ENCODE measurements at regions not wholly inside any gene's neighbourhood (a gene's known extent, or its start where the extent isn't known, plus 50 kb on each side); places are given as distances from the start of the nearest gene placed in this dataset.

- 26% methylated on average over 1 of the region's 1 CpG for WGBS
- DNase-seq (ENCODE audit: low spot score), result no peak
- Histone ChIP-seq H3K4me1 (ENCODE audit: control insufficient read depth in 4 of 4, insufficient read depth in 4 of 4, low read length in 3 of 4) (no peaks in the 10 kb centered on the region), H3K36me3 (ENCODE audit: control insufficient read depth in 4 of 4, insufficient read depth in 3 of 4, low read depth in 1 of 4, low read length in 3 of 4) (no peaks in the 10 kb centered on the region), H3K9me3 (ENCODE audit: control insufficient read depth in 4 of 4, low read length in 3 of 4) (no peaks in the 10 kb centered on the region), H3K4me3 (ENCODE audit: low read depth in 1 of 3, low read length in 3 of 3) (no peak overlapping the region), H3K27ac (ENCODE audit: low read depth in 1 of 2, low read length in 2 of 2) (no peak overlapping the region), H3K27me3 (ENCODE audit: control insufficient read depth in 4 of 4, insufficient read depth in 4 of 4, low read length in 3 of 4) (no peaks in the 10 kb centered on the region), H3K9ac (ENCODE audit: low read depth in 1 of 2, low read length in 2 of 2) (no peak overlapping the region)
- no peak for TF ChIP-seq FOXA1 (IDR thresholded peaks at IDR 0.05)
- TF ChIP-seq ZBTB33 (IDR thresholded peaks at IDR 0.05), result no peak
- no peak for TF ChIP-seq JUND (IDR thresholded peaks at IDR 0.05)
- no peak for TF ChIP-seq YY1 (IDR thresholded peaks at IDR 0.05)
Observed at GRCh38 chr4:46594661-46595060, 204.7 kb upstream of the GABRA2 start.

GRCh38 chr4:46586566-46586965 is 196.6 kb upstream of the GABRA2 start:
- Histone ChIP-seq H3K4me3 (ENCODE audit: low read depth in 1 of 3, low read length in 3 of 3) (no peak overlapping the region), H3K9me3 (ENCODE audit: control insufficient read depth in 4 of 4, low read length in 3 of 4) (no peaks in the 10 kb centered on the region), H3K36me3 (ENCODE audit: control insufficient read depth in 4 of 4, insufficient read depth in 3 of 4, low read depth in 1 of 4, low read length in 3 of 4) (no peaks in the 10 kb centered on the region), H3K4me1 (ENCODE audit: control insufficient read depth in 4 of 4, insufficient read depth in 4 of 4, low read length in 3 of 4) (no peaks in the 10 kb centered on the region), H3K27me3 (ENCODE audit: control insufficient read depth in 4 of 4, insufficient read depth in 4 of 4, low read length in 3 of 4) (no peaks in the 10 kb centered on the region), H3K9ac (ENCODE audit: low read depth in 1 of 2, low read length in 2 of 2) (no peak overlapping the region), H3K27ac (ENCODE audit: low read depth in 1 of 2, low read length in 2 of 2) (no peak overlapping the region)
- no peak for DNase-seq (ENCODE audit: low spot score)
- 16% methylated on average over 2 of the region's 2 CpGs for WGBS
- no peak for TF ChIP-seq HNF4G (IDR thresholded peaks at IDR 0.05)
- TF ChIP-seq MAX (IDR thresholded peaks at IDR 0.05), result no peak
- TF ChIP-seq ATF3 (IDR thresholded peaks at IDR 0.05), result no peak
- no peak for TF ChIP-seq JUND (IDR thresholded peaks at IDR 0.05)
- TF ChIP-seq CTCF (IDR thresholded peaks at IDR 0.05; ENCODE audit: low read depth, low read length, missing input control), result no peak
- TF ChIP-seq TAF1 (conservative IDR thresholded peaks at IDR 0.05), result no peak
- TF ChIP-seq FOXA2 (IDR thresholded peaks at IDR 0.05), result no peak
- no peak for TF ChIP-seq RXRA (IDR thresholded peaks at IDR 0.05)
- TF ChIP-seq RAD21 (IDR thresholded peaks at IDR 0.05), result no peak
- TF ChIP-seq ZBTB33 (IDR thresholded peaks at IDR 0.05), result no peak
- no peak for TF ChIP-seq EGR1 (IDR thresholded peaks at IDR 0.05; ENCODE audit: low read depth in 2 of 2)
- TF ChIP-seq GABPA (IDR thresholded peaks at IDR 0.05 in 1 of 2, conservative IDR thresholded peaks at IDR 0.05 in 1 of 2), result no peak
- no peak for TF ChIP-seq REST (IDR thresholded peaks at IDR 0.05)
- TF ChIP-seq HNF4A (conservative IDR thresholded peaks at IDR 0.05), result no peak
- TF ChIP-seq NR2F2 (IDR thresholded peaks at IDR 0.05), result no peak
- no peak for TF ChIP-seq SP1 (IDR thresholded peaks at IDR 0.05)
- TF ChIP-seq YY1 (IDR thresholded peaks at IDR 0.05), result no peak
- no peak for TF ChIP-seq FOXA1 (IDR thresholded peaks at IDR 0.05)
